ENCODE measurements at regions not wholly inside any gene's neighbourhood (a gene's known extent, or its start where the extent isn't known, plus 50 kb on each side); places are given as distances from the start of the nearest gene placed in this dataset.

DNA sequence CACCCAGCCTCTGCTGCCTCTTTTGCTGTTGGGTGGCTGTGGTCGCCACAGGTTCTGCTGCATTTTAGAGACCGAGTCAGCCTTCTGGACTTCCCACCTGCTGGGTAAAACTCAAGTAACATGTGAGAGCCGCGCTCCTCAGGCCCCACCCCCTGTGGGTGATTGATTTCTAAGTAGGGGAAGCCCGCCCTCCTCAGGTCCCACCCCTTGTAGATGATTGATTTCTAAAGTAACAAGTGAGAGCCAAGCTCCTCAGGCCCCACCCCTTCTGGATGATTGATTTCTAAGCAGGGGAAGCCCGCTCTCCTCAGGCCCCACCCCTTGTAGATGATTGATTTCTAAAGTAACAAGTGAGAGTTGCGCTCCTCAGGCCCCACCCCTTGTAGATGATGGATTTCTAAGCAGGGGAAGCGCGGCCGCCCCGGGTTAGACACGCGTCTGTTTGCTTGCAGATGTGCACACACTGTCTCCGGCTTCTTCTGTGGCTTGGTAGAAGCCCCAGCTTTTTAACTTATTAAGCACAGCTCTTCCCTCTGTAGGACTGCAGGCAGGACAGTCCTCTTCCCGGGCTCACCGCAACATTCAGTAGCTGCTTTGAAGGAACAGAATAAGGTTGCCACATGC lies 83.4 kb downstream of the FAM43A start:
- DNase-seq (ENCODE audit: low read depth): peak; percentile 98

DNA sequence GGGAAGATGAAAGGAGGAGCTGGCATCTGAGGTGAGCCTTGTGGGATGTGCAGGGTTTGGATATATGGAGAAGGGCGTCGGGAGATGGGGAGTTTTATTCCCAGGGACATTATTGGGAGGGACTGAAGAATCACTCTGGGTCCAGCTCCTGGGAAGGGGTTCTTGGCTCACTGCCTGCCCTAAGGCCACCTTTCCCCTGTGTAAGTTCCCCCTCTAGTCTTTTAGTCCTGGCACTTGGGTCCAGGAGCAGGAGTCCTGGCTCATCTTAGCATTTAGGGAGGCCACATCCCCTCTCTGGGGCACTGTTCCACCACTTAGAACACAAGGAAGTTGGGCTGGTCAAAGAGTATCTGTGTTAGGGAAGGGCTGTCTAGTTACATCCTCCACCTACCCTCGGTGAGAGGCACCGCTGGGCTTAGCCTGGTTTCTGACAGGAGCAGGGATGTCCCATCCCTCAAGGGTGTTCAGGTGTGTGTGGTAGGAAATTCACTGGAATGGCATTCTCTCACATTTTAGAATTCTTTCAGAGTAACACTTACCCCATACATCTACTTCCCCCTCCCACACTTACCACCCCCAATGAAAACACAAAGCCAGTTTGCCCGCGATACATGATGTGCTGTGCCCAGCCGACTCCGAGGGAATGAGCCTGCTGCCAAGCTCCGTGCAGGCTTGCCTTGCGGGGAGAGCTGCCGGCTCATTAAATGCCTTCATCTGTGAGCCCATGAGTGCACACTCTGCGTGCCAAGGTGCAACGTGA lies 86.7 kb downstream of the FAM43A start:
- DNase-seq (ENCODE audit: low read depth): no peak

GRCh38 chr3:194773216-194773615 lies 87.5 kb downstream of the FAM43A start:
- DNase-seq (ENCODE audit: low read depth): peak; percentile 82

GRCh38 chr3:194773771-194774455 lies 88.2 kb downstream of the FAM43A start:
- DNase-seq (ENCODE audit: low read depth): peak; percentile 67

DNA sequence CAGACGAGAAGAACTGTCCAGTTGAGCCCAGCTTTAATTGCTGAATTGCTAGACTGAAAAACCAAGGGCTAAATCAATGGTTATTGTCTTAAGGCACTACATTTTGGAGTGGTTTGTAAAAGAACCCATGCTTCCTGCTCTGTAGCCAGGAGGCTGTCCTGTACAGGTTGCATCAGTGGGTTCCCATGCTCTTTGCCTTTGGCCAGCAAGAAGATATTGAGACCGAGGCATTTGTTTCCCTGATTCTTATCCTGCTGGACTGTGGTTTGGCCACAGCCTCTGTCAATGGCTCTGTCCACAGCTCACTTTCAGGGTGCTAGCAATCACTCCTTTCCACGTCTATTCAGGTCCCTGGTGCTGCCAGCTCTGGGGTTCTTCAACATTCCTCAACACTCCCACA lies 89.6 kb downstream of the FAM43A start:
- DNase-seq (ENCODE audit: low read depth): peak; percentile 9

GRCh38 chr3:194775731-194776130 lies 90.0 kb downstream of the FAM43A start:
- peak; percentile 27 for DNase-seq (ENCODE audit: low read depth)

- DNase-seq (ENCODE audit: low read depth): no peak
Observed at GRCh38 chr3:194777729-194778128, 92.0 kb downstream of the FAM43A start.

- DNase-seq (ENCODE audit: low read depth): peak; percentile 56
Observed at GRCh38 chr3:194779729-194780224, 94.1 kb downstream of the FAM43A start.

GRCh38 chr3:194780706-194781105 lies 95.0 kb downstream of the FAM43A start:
- no peak for DNase-seq (ENCODE audit: low read depth)

DNA sequence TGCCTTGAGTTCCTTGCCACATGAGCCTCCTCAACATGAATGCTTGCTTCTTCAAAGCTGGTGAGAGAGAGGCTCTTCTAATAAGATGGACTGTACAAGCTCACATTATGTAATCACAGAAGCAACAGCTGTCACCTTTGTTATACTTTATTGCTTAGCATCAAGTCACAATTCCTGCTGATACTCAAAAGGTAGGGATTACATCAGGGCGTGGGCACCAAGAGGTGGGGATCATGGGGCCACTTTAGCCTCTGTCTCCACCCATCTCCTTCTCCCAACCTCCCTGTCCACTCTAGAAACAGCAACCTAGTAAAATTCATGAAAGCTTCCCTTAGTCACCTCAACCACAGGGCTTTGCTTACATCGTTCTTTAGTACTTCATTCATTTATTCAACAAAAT lies 95.9 kb downstream of the FAM43A start:
- DNase-seq (ENCODE audit: low read depth): no peak

DNA sequence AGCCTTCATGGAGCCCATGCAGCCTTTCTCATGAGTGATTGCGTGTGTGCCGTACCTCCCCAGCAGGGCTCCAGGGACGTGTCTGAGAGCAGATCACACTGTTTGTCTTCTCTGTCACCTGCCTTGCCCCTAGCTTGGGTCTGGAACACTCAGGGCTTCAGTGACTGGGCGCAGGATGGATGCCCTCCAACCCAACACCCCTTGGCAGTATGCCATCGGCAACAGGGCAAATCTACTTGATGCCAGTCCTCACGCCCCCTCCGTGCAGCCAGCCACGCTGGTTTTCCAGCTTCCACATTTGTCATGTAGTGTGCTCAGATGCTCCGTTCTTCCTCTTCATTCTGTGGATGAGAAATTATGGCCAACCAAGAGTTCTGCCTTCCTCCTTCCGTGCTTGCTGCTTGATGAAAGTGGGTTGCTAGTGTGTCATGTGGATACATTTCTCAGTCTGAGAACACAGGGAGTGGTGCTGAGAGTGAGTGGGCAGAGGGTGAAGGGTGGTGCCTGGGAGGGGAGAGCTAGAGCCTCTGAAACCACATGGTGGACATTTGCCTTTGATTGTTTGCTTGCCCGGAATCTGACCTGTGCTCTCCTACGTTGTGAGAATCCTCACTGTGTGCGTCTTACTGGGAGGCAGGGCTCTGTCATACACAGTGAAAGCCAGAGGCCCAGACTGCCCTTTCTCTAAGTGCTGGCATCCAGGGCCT lies 97.2 kb downstream of the FAM43A start:
- DNase-seq (ENCODE audit: low read depth): peak; percentile 63

DNA sequence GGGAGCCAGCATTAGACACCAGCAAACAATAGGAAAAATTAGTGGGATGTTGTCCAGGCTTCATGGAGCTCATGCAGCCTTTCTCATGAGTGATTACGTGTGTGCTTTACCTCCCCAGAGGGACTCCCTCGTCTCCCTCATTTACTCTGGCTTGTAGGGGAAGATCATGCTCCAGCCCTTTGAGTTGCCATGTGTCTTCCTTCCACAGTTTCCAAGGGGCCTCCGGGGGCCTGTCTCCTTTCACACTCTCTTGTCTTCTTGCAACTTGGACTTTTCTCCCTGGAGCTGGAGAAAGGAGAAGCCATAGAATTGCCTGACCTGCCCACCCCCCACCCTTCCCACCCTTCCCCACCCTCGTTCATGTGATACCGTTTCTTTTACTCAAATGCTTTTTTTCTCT lies 98.7 kb downstream of the FAM43A start:
- no peak for DNase-seq (ENCODE audit: low read depth)

- DNase-seq (ENCODE audit: low read depth): no peak
Observed at GRCh38 chr3:194785315-194785714, 99.6 kb downstream of the FAM43A start.

DNA sequence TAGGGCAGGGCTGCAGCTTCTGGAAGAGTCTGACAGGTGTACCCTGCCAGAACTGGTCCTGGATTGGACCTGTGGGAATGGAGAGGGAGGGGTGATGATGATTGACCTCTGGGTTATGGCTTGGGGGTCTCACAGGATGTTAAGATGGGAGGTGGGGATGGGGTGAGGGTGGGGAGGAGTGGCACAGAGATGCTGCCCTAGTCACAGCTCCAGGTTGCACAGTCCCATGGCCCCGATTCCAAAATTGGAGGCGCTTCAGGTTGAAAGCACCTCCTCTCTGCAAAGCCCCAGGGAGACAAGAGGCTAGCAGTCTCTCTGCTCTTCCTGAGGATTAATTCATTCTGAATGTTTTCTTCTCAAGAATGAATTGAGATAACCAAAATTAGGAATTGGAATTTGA lies 101.4 kb downstream of the FAM43A start:
- DNase-seq (ENCODE audit: low read depth): no peak

DNA sequence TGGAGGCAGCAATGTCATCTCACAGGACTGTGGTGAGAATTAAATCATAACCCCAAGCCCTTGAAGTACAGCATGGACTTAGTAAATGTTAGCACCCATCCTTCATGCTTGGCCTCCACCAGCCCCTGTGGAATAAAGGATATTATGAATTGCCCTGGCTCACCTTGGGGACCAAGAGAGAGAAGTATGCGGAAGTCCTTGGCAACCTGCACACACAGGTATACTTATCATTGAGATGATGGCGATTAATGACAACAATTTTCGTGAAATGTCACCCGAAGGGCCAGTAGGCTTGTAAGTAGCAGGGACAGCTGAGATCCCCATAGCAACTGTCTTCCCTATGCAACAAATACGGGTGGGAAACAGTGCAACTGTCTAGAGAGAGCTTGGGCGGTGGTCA lies 102.0 kb downstream of the FAM43A start:
- DNase-seq (ENCODE audit: low read depth): no peak

GRCh38 chr3:194792368-194792767 lies 106.7 kb downstream of the FAM43A start:
- DNase-seq (ENCODE audit: low read depth): no peak

DNA sequence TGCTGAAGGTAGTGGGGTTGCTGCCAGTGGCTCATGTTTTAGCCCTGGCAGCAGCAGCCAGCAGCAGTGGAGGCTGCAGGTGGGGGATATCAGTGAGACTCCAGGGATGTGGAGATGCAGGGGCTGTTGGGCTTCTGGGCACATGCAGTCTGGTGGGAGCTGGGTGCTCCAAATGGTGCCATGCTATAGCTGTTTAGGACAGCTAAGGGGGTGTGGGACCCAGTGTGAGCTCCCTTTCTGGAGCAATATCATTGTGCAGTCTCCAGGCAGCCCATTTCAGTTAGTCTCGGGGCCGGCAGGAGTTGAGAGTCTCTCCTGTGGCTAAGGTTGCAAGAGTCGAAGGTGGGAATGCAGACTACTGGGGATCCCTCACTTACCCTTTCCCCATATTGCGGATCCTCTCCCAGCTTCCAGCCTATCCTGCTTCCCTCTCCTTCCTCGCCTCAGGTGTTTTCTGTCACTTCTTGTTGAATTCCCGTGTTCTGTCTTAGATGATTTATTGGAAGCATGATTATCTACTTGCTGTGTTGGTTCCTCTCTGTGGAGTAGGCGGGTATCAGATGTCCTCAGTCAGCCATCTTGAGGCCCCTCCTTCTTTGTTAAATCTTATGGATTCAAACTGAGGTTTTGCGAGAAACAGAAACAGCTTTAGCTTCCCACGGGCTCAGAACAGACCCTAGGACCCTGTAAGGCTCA lies 112.0 kb downstream of the FAM43A start:
- DNase-seq (ENCODE audit: low read depth): no peak

DNA sequence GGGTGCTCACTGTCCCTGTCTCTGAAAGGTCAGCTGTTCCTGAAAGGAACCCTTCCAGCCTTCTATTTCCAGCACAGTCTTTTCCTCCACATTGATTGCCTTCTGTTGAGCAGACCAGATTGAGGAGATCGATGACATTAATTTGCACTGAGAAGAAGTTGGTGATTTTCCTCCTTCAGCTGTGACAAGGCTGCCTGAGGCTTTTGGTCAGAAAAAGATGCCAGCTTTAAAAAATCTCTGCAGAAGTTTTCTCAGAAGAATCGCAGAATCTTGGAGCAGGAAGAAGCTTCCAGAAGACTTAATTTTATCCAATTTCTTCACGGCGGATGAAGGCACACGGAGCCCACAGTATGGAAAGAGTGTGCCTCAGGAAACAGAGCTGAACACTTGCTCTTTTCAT lies 112.8 kb downstream of the FAM43A start:
- DNase-seq (ENCODE audit: low read depth): no peak

DNA sequence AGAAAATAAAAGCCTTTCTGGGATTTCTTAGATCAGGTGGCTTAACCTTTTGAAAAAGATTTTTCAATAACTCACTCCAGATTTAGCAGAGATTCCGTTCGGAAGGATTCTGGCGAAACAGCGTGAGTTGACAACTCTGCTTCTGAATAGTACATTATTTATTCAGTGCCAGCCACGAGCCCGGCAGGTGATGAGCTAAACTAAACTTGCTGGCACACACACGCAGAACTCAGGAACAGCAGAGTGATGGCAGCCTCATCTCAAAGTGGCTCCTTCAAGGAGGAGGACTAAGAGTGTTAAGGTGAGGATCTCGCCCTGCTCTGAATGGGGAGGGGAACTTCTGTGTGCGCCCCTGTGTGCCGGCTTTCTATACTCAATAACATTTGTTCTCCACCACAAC lies 114.3 kb downstream of the FAM43A start:
- DNase-seq (ENCODE audit: low read depth): no peak

DNA sequence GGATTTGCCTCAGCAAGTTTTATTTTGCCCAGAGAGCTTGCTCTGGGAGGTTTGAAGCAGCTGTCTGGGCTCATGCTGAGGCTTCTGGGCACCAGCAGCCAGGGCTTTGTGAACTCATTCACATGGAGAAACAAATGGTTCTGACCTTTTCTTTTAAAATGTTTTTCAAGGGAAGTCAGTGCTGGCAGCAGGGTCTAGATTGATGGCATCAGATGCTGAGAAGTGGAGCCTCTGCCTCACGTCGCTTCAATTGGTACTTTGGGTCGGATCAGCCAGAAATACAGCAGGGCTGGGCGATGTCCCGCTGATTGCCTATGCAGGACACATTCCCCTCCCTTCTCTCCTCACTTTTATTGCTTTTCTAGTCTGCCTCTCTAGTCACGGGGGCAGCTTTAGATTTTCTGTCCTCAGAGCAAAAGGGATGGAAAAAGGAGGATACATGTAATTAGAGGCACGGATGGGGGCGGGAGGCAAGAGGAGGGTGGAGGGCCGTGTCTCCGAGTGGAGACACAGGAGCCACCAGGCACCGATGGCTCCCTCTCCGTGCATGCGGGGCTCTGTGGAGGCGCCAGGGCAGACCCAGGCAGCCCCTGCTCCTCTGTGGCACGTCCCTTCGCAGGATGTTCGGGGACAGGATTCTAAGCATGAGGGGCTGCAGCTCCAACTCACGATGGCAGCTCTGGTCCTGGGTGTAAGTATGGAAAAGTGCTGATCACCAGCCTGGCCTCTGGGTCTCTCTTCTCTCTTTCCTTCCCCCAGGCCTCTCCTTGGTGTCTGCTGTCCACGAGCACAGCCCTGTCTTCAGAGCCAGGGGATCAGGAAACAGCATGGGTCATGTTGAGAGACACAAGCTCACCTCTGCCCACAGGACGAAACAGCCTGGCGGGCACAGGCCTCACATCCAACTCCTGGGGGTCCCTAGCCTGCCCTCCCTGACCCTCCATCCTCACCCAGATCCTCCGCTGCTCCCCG lies 116.1 kb downstream of the FAM43A start:
- no peak for DNase-seq (ENCODE audit: low read depth)

Measured in RPMI7951 (cell line).